Activated T-helper 17 cell treated with anti-CD3 and anti-CD28 coated beads, Interleukin-2, amount 50 U/mL, for 72 hours (primary cell): ENCODE measurements at regions not wholly inside any gene's neighbourhood (a gene's known extent, or its start where the extent isn't known, plus 50 kb on each side); places are given as distances from the start of the nearest gene placed in this dataset.

Experiments
- ATAC-seq: fragments of 150-1000 bp; cut with Tn5 transposase; replicated peaks from 2 replicates; pipeline ENCODE4 v1.10.0; 2021; ENCODE audit warnings: mild to moderate bottlenecking, moderate library complexity
- H3K27ac Mint-ChIP-seq: one replicate; pipeline ENCODE4 v1.8.0; 2022; ENCODE audit warnings: mixed read lengths
- H3K27me3 Mint-ChIP-seq: one replicate; pipeline ENCODE4 v1.8.0; 2022; ENCODE audit warnings: mixed read lengths
- H3K36me3 Mint-ChIP-seq: one replicate; pipeline ENCODE4 v1.8.0; 2022; ENCODE audit warnings: low read depth, mild to moderate bottlenecking, mixed read lengths
- H3K4me1 Mint-ChIP-seq: one replicate; pipeline ENCODE4 v1.8.0; 2022; ENCODE audit warnings: mixed read lengths
- H3K4me3 Mint-ChIP-seq: one replicate; pipeline ENCODE4 v1.8.0; 2022; ENCODE audit warnings: mild to moderate bottlenecking, mixed read lengths
- H3K9me3 Mint-ChIP-seq: one replicate; pipeline ENCODE4 v1.8.0; 2022; ENCODE audit warnings: mixed read lengths

DNA sequence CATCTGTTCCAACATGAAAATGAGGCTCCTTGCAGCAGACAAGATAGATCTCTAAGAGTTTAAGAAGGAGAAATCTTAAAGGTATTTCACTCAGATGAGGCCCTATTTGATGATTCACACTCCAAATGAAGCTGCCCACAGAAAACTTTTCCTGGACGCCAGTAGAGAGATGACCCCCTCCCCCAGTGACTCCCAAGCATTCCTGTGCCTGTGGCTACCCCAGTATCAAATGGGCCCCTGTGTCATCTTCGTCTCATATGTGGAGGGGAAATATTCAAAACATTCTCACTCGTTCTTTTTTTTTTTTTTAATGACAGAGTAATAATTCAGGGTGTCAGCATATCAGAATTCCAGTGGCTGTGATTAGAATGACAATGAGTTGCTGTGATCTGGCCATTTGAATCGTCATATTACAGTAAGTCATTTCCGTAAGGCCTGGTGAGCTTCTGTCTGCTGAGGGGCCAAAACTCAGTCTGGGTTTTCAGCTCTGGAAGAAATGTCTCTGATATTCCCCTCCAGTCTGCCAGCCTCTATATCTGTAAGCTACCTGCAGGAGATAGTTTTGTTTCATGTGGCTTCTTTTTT lies 194.7 kb downstream of the URI1 start:
- Mint-ChIP-seq H3K27ac (no peak overlapping the region), H3K36me3 (no peaks in the 10 kb centered on the region), H3K9me3 (no peaks in the 10 kb centered on the region), H3K4me1 (no peaks in the 10 kb centered on the region), H3K27me3 (peaks cover 6% of the 10 kb centered on the region), H3K4me3 (no peak overlapping the region)
- no peak for ATAC-seq

DNA sequence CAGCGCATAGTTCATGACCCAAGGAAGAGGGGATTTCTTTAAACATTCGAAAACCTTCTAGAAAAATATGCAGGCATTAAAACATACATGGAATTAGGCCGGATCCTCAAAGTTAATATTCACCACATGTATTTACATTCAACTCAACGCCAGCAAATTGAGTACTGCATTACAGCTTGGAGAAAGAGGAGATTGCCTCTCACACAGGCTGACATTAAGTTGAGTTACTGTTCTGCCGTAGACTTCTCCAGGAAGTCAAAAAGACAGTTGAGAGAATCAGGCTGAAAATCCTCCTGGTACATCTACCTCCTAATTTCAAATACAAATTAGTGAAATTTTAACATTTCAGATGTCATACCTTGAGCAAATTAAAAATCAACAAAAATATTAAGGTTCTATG lies 195.7 kb downstream of the URI1 start:
- Mint-ChIP-seq H3K4me1 (no peaks in the 10 kb centered on the region), H3K27ac (no peak overlapping the region), H3K4me3 (no peak overlapping the region), H3K27me3 (peaks cover 6% of the 10 kb centered on the region), H3K9me3 (no peaks in the 10 kb centered on the region), H3K36me3 (no peaks in the 10 kb centered on the region)
- ATAC-seq = no peak

DNA sequence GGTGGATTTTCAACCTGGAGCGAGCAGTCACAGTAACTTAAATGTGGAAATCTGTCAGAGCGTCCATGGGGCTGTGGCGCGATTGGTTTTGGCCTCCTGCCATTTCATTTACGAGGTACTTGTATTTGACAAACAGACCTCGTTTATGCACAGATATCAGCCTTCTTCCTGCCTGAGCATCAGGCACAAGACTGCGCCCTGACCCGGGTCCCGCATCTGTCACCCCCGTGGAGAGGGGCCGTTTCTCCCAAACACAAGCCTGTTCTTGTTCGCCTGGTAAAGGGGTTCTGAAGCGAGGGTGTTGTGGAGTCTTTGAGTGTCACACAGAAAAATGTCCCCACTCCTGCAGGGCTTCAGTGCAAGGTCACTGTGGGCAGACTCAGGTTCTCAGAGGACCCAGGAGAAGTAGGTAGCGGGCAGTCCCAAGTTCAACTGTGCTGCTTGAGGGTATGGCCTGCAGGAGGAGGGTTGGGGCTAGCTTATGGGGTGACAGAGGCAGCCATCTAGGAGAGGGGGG lies 202.3 kb downstream of the URI1 start:
- peaks cover 10% of the 10 kb centered on the region for H3K27me3 Mint-ChIP-seq
- H3K4me1 Mint-ChIP-seq = no peaks in the 10 kb centered on the region
- no peaks in the 10 kb centered on the region for H3K36me3 Mint-ChIP-seq
- no peaks in the 10 kb centered on the region for H3K9me3 Mint-ChIP-seq
- ATAC-seq = no peak
- no peak overlapping the region for H3K4me3 Mint-ChIP-seq
- no peak overlapping the region for H3K27ac Mint-ChIP-seq

DNA sequence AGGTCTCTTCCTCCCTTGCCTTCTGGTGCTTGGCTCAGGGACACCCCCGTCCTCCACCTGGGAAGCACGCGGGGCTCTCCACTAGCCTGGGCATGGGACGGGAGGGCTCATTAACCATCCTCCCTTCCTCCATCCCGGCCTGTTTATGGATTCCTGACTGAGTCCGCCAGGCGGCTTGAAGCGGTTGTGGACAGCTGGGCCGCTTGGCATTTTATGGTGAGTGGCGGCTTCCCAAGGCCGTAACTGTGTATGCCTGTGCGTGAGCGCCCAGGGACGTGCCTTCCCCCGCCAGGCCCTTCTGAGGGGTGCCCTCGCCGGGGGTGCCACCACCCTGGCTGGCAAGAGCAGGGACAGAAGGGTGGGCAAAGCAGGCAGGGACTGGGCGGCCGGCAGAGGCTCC lies 202.8 kb downstream of the URI1 start:
- Mint-ChIP-seq H3K9me3 (no peaks in the 10 kb centered on the region), H3K36me3 (no peaks in the 10 kb centered on the region), H3K4me1 (no peaks in the 10 kb centered on the region), H3K27ac (no peak overlapping the region), H3K4me3 (no peak overlapping the region), H3K27me3 (peaks cover 10% of the 10 kb centered on the region)
- ATAC-seq = no peak

DNA sequence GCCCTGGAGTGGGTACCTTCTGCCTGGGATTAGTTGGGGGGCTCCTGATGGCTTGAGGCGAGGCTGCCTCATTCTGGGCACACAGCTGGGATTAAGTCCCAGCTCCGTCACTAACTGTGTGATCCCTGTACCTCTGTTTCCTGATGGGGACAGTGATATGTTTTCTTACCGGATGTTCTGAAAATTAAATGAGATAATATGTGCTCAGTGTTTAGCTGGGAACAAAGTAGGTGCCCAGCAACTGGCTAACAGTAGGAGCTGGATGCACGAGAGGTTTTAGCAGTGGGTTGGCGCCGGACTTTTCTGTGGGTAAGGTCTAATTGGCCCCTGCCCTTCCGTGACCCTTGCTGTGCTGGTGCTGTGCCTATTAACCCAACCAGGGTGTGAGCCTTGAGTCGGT lies 203.4 kb downstream of the URI1 start:
- H3K27me3 Mint-ChIP-seq = peaks cover 10% of the 10 kb centered on the region
- no peaks in the 10 kb centered on the region for H3K9me3 Mint-ChIP-seq
- H3K4me3 Mint-ChIP-seq = no peak overlapping the region
- no peaks in the 10 kb centered on the region for H3K36me3 Mint-ChIP-seq
- H3K4me1 Mint-ChIP-seq = no peaks in the 10 kb centered on the region
- H3K27ac Mint-ChIP-seq = no peak overlapping the region
- no peak for ATAC-seq

DNA sequence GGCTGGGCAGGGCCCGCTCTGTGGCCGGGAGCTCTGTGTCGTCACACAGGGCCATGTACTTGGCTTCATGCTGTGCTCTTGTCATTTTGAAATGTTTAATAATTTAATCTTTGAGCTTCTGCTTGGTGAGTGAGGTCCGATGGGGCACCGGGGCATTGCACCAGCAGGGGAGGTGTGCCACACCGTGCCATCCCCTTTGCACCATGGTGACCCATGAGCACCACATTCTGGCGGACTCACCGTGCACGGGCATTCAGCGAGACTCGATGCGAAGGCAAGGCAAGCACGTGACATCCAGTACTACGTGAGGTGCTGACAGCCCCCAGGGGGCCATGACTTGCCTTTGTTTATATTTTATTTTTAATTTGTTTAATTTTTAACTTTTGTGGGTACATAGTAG lies 204.3 kb downstream of the URI1 start:
- H3K4me1 Mint-ChIP-seq = no peaks in the 10 kb centered on the region
- peaks cover 12% of the 10 kb centered on the region for H3K27me3 Mint-ChIP-seq
- H3K9me3 Mint-ChIP-seq = no peaks in the 10 kb centered on the region
- no peak for ATAC-seq
- no peak overlapping the region for H3K27ac Mint-ChIP-seq
- no peak overlapping the region for H3K4me3 Mint-ChIP-seq
- no peaks in the 10 kb centered on the region for H3K36me3 Mint-ChIP-seq

DNA sequence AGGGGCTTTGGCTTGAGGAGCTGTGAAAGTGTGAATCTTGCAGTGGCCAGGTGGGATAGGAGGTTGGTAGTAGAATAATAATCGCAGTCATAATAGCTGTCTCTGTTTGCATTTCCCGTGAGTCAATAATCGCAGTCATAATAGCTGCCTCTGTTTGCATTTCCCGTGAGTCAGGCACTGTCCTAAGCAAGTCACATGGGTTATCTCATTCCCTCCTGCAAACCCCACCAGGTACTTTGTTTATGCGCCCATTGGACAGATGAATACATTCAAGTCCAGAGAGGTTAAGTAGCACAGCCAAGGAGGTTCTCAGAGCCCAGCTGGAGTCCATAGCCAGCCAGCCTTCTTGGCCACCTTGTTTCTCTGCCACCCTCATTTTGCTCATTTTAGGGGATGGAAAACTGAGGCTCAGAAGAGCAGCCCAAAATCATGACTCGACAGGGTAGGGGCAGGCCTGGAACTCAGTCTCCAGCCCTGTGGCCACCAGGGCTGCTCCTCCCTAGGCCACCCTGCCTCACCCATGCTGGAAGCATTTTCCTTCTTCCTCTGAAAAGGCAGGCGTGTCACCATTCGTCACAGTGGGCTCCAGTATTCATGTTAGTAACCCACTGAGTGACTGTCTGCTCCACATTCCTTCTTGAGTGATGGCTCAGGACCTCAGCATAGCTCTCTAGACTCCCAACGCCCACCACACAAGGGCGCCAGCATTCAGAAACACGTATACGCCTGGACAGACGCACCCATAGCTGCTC lies 206.2 kb downstream of the URI1 start:
- Mint-ChIP-seq H3K4me1 (no peaks in the 10 kb centered on the region), H3K36me3 (no peaks in the 10 kb centered on the region), H3K27me3 (peaks cover 12% of the 10 kb centered on the region), H3K9me3 (no peaks in the 10 kb centered on the region), H3K4me3 (no peak overlapping the region), H3K27ac (no peak overlapping the region)
- ATAC-seq = no peak

DNA sequence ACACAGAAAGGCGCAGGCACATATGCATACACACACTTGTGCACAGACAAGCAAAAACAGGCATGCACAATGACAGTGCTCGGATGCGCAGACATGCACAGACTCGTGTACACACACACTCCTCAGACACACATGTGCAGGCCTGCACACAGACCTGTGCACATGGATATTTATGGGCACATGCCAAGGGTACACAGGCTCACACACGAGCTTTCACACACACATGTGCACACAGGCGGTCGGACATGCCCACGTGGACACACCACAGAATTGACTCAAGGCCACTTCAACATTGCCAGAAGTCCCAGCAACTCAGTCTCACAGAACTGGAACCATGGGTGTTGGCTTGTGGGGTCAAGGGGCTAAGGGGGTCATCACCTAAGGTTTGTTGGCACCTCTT lies 206.8 kb downstream of the URI1 start:
- peaks cover 10% of the 10 kb centered on the region for H3K27me3 Mint-ChIP-seq
- no peaks in the 10 kb centered on the region for H3K4me1 Mint-ChIP-seq
- no peak overlapping the region for H3K4me3 Mint-ChIP-seq
- H3K27ac Mint-ChIP-seq = no peak overlapping the region
- H3K36me3 Mint-ChIP-seq = no peaks in the 10 kb centered on the region
- no peaks in the 10 kb centered on the region for H3K9me3 Mint-ChIP-seq
- ATAC-seq = no peak

DNA sequence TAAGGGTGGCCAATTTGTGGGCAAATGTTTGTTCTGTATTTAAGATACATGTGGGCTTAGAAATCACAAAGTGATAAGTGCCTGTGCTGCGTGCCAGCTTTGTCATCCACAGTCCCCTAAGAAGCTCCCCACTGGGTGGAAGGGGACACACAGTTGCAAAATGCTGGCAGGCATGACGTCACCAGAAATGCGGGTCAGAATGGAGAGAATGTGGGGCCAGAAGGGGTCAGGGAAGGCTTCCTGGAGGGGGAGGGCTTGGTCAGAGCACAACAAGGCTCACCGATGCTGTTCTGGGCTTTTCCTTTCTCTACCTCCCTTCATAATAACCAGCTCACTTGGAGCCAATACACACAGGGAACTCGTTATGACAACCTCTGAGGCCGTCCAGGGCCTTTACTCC lies 207.3 kb downstream of the URI1 start:
- Mint-ChIP-seq H3K27me3 (peaks cover 7% of the 10 kb centered on the region), H3K27ac (no peak overlapping the region), H3K4me3 (no peak overlapping the region), H3K4me1 (no peaks in the 10 kb centered on the region), H3K9me3 (no peaks in the 10 kb centered on the region), H3K36me3 (no peaks in the 10 kb centered on the region)
- ATAC-seq = no peak

DNA sequence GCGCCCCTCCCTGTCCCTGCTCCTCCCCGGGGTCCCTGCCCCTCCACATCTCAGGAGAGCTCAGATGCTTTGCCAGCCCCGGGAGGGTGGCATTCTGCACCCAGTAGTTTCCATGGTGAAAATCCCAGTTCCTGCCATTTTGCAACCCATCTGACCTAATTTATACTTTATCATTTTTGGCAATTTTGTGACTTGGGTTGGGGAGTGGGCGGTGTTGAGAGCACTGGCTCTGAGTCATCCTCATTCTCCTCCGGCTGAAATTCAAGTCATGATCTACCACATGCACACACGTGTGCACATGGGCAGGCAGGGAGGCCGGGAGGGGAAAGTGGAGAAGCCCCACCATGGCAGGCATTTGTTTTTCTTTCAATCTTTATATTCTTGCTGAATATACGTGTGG lies 208.6 kb downstream of the URI1 start:
- no peak overlapping the region for H3K4me3 Mint-ChIP-seq
- no peaks in the 10 kb centered on the region for H3K4me1 Mint-ChIP-seq
- H3K9me3 Mint-ChIP-seq = no peaks in the 10 kb centered on the region
- no peaks in the 10 kb centered on the region for H3K36me3 Mint-ChIP-seq
- H3K27ac Mint-ChIP-seq = no peak overlapping the region
- ATAC-seq = peak; percentile 46
- peaks cover 7% of the 10 kb centered on the region for H3K27me3 Mint-ChIP-seq

DNA sequence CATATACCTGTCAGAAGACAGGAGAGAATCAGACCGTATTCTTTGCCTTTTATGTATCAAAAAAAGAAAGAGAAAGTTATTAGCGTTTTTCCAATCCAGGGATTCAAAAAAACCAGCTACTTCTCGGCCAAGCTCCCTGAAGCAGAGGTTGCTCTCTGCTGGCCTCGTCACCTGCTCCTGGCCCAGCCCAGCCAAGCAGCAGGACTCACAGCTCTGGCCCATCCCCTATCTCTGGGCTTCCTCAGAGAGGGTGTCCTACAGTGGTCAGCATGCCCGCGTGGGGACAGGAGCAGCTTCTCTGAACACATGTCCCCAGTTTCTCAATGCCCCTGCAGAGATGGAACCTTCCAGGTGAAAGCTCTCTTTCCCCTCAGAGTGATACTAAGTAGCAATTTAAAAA lies 209.0 kb downstream of the URI1 start:
- Mint-ChIP-seq H3K4me1 (no peaks in the 10 kb centered on the region), H3K27ac (no peak overlapping the region), H3K9me3 (no peaks in the 10 kb centered on the region), H3K27me3 (peaks cover 7% of the 10 kb centered on the region), H3K36me3 (no peaks in the 10 kb centered on the region), H3K4me3 (no peak overlapping the region)
- no peak for ATAC-seq

DNA sequence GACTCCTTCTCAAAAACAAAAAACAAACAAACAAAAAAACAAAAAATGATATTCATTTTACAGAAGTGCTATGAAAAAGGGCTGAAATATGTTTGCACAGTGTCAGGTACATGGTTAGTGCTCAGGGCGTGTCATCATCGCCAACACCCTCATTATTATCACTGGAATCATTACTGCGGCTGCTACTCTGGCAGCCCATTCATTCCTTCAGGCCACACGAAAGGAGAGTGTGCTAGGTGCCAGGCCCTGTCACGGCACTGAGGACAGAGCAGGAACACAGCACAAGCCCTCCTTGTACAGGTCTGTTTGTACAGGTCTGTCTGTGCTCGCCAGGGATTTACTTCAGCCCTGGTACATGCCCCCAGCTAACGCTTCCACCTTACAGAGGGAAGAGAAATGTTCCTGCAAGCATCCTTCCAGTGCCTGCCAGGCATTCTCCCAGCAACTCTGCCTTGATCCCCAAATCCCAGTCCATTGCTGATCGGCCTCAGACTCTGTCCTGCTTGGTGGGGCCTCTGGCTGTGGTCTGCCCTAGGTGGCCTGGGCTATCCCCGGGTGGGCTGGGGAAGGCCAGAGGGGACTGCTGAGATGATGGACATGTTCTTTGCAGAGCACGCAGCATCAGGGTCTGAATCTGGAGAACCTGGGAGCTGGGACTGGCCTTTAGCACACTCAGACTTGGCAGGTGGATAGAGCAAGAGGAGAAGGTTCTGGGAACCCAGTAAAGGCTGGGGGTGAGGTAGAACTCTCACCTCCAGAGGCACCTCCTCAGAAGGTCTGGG lies 210.7 kb downstream of the URI1 start:
- Mint-ChIP-seq H3K4me1 (no peaks in the 10 kb centered on the region), H3K36me3 (no peaks in the 10 kb centered on the region), H3K9me3 (no peaks in the 10 kb centered on the region), H3K4me3 (no peak overlapping the region), H3K27ac (no peak overlapping the region), H3K27me3 (peaks cover 7% of the 10 kb centered on the region)
- ATAC-seq = peak; percentile 18

DNA sequence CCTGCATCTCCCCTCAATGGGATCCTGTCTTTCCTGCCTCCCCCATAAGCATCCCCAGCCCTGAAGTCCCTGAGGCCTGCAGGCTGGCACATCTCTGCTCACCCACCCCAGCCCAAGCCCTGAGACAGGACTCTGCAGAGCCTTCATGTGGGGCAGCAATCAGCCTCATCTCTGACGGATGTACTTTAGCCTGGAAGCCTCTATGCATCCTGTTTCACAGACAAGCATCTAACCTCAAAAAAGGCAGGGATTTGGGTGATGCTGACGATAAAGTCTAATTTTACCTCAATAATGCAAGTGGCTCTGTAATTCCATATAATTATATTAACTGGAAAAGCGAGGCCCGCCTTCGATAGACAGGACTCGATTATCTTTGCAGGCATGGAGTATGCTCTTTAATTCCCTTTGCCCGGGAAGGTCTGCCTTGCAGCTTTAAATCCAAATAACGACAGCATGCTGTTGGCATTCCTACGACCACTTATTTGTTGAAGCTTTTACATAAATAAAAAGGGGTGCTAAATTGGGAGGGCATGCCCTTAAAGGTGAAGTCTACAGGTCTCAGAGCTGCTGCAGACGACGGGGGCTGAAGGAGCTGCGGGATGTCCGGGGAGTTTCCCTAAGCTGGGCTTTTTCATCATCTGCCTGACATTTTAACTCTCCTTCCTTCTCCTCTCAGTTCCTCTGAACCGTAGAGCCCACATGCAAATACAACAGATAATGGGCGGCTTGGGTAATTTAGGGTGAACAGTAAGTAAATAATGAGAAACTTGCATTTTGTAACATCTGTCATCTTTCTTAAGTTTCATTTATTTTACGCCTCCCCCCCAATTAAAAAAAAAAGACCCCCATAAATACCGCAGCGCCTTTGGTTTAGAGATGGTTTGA lies 211.5 kb downstream of the URI1 start:
- Mint-ChIP-seq H3K27me3 (peaks cover 5% of the 10 kb centered on the region), H3K9me3 (no peaks in the 10 kb centered on the region), H3K4me1 (no peaks in the 10 kb centered on the region), H3K36me3 (no peaks in the 10 kb centered on the region), H3K4me3 (no peak overlapping the region), H3K27ac (no peak overlapping the region)
- ATAC-seq = no peak

DNA sequence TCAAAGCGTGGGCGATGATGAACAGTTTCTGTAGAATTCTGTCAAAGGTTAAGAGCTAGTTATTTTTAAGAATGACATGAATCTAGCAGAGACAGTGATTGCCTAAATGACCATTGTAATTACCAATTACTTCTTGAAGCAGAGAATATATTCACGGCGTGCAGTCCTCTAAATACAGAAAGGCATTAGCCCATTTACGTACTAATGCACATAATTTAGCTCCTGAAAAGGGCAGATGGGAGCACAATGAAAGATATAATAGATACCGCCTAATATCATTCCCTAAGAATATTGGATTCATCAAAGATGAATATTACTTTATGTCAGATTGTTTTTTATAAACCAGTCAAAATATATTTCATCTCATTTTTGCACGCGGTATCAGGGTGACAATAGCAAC lies 212.4 kb downstream of the URI1 start:
- Mint-ChIP-seq H3K4me1 (no peaks in the 10 kb centered on the region), H3K36me3 (no peaks in the 10 kb centered on the region)

More for the DNA sequence above, 212.4 kb downstream of the URI1 start:
- Mint-ChIP-seq H3K27ac (no peak overlapping the region), H3K27me3 (peaks cover 3% of the 10 kb centered on the region), H3K9me3 (no peaks in the 10 kb centered on the region), H3K4me3 (no peak overlapping the region)
- no peak for ATAC-seq
